ENCODE measurements at regions not wholly inside any gene's neighbourhood (a gene's known extent, or its start where the extent isn't known, plus 50 kb on each side); places are given as distances from the start of the nearest gene placed in this dataset.

DNA sequence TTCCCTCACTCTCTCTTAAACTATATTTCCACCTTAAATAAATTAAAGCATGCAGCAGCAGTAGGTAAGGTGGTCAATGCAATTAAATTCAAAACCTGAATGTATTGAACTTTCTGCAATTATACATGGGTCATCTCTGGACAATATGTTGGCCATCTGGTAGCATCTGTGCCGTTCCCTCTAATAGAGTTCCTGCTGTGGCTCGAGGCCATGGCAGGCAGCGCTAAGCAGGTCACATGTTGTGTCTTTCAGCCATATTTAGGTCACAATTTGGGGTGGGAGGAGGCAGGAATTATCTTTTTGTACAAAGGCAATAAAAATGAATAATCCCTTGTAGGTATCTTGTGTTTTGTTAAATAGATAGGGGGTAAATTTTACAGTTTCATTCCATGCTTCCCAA is 676.2 kb downstream of the ZEB2 start:
- Histone ChIP-seq H2AFZ (ENCODE audit: insufficient read depth, low read depth, low read length, poor library complexity, severe bottlenecking) (no peak overlapping the region), H3K27ac (ENCODE audit: low read length in 2 of 2) (no peak overlapping the region), H3K4me2 (replicated peaks; ENCODE audit: low read depth, low read length, poor library complexity, severe bottlenecking) (no peak overlapping the region), H3K79me2 (ENCODE audit: control insufficient read depth, insufficient read depth, low read length) (no peaks in the 10 kb centered on the region), H3K27me3 (replicated peaks in 1 of 4; ENCODE audit: control extremely low read depth in 1 of 4, control insufficient read depth in 3 of 4, insufficient read depth in 4 of 4, low read length in 3 of 4) (no peaks in the 10 kb centered on the region), H3K4me3 (ENCODE audit: control extremely low read depth in 1 of 5, extremely low read depth in 1 of 5, insufficient read depth in 1 of 5, low read depth in 2 of 5, low read length in 4 of 5) (no peak overlapping the region), H3K9me3 (ENCODE audit: control extremely low read depth in 1 of 3, control insufficient read depth in 2 of 3, insufficient read depth in 1 of 3, low read length in 2 of 3) (no peaks in the 10 kb centered on the region), H3K36me3 (replicated peaks in 1 of 2; ENCODE audit: control extremely low read depth in 1 of 2, control insufficient read depth in 1 of 2, extremely low read depth in 1 of 2, insufficient read depth in 2 of 2, low read length in 1 of 2) (no peaks in the 10 kb centered on the region), H4K20me1 (ENCODE audit: control insufficient read depth, insufficient read depth, low read length, poor library complexity, severe bottlenecking) (no peaks in the 10 kb centered on the region), H3K4me1 (ENCODE audit: control insufficient read depth in 2 of 2, insufficient read depth in 2 of 2, low read length in 2 of 2) (no peaks in the 10 kb centered on the region), H3K9ac (ENCODE audit: low read length) (no peak overlapping the region)
- no peak for ATAC-seq (ENCODE audit: low read depth)
- DNase-seq, result no peak
- ChIA-PET CTCF (no interaction called here), POLR2A (no interaction called here)
- Mint-ChIP-seq H3K4me3 (no peak overlapping the region), H3K27ac (no peak overlapping the region), H3K9me3 (ENCODE audit: insufficient read depth) (no peaks in the 10 kb centered on the region), H3K4me1 (no peaks in the 10 kb centered on the region), H3K27me3 (peaks cover 7% of the 10 kb centered on the region)
- no peak for TF ChIP-seq EZH2 (IDR thresholded peaks at IDR 0.05; ENCODE audit: borderline replicate concordance, insufficient read depth, low read depth, low read length, poor library complexity, severe bottlenecking)
- TF ChIP-seq, protein P1, sequence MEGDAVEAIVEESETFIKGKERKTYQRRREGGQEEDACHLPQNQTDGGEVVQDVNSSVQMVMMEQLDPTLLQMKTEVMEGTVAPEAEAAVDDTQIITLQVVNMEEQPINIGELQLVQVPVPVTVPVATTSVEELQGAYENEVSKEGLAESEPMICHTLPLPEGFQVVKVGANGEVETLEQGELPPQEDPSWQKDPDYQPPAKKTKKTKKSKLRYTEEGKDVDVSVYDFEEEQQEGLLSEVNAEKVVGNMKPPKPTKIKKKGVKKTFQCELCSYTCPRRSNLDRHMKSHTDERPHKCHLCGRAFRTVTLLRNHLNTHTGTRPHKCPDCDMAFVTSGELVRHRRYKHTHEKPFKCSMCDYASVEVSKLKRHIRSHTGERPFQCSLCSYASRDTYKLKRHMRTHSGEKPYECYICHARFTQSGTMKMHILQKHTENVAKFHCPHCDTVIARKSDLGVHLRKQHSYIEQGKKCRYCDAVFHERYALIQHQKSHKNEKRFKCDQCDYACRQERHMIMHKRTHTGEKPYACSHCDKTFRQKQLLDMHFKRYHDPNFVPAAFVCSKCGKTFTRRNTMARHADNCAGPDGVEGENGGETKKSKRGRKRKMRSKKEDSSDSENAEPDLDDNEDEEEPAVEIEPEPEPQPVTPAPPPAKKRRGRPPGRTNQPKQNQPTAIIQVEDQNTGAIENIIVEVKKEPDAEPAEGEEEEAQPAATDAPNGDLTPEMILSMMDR (IDR thresholded peaks at IDR 0.05), result no peak
- intact Hi-C loops (cut with micrococcal nuclease), result no loop called here
- WGBS (ENCODE audit: insufficient coverage), result 88% methylated on average over 3 of the region's 3 CpGs

DNA sequence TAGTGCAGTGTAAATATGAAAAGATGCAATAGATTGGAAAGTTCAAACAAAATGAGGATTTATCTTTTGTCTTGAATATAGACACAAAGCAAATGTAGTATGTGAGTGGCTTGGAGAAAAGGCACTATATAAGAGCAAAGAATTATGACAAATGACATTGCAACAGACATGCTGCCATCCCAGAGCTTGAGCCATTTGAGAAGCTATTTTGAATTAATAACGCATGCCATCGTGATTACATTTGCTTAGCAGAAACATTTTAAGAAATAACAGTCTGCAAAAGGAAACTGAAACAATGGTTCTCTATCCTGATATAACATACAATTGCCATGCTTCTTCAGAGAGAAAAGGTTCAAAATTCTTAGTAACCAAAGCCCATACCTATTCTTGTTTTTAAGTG is 677.1 kb downstream of the ZEB2 start:
- no peak overlapping the region for H3K9ac ChIP-seq (ENCODE audit: low read length)
- ATAC-seq (ENCODE audit: low read depth) (no peak), DNase-seq (no peak)
- no peak overlapping the region for H2AFZ ChIP-seq (ENCODE audit: insufficient read depth, low read depth, low read length, poor library complexity, severe bottlenecking)
- H3K27me3 Mint-ChIP-seq, result peaks cover 7% of the 10 kb centered on the region
- no peak overlapping the region for H3K27ac ChIP-seq (ENCODE audit: low read length in 2 of 2)
- H3K79me2 ChIP-seq (ENCODE audit: control insufficient read depth, insufficient read depth, low read length), result no peaks in the 10 kb centered on the region
- H3K9me3 ChIP-seq (ENCODE audit: control extremely low read depth in 1 of 3, control insufficient read depth in 2 of 3, insufficient read depth in 1 of 3, low read length in 2 of 3), result no peaks in the 10 kb centered on the region
- no peak overlapping the region for H3K4me3 Mint-ChIP-seq
- H3K4me1 ChIP-seq (ENCODE audit: control insufficient read depth in 2 of 2, insufficient read depth in 2 of 2, low read length in 2 of 2), result no peaks in the 10 kb centered on the region
- H3K27ac Mint-ChIP-seq, result no peak overlapping the region
- intact Hi-C loops (cut with micrococcal nuclease), result no loop called here
- H3K36me3 ChIP-seq (replicated peaks in 1 of 2; ENCODE audit: control extremely low read depth in 1 of 2, control insufficient read depth in 1 of 2, extremely low read depth in 1 of 2, insufficient read depth in 2 of 2, low read length in 1 of 2), result no peaks in the 10 kb centered on the region
- ChIA-PET POLR2A (no interaction called here), CTCF (no interaction called here)
- no peaks in the 10 kb centered on the region for H3K27me3 ChIP-seq (replicated peaks in 1 of 4; ENCODE audit: control extremely low read depth in 1 of 4, control insufficient read depth in 3 of 4, insufficient read depth in 4 of 4, low read length in 3 of 4)
- no peak overlapping the region for H3K4me3 ChIP-seq (ENCODE audit: control extremely low read depth in 1 of 5, extremely low read depth in 1 of 5, insufficient read depth in 1 of 5, low read depth in 2 of 5, low read length in 4 of 5)
- H3K9me3 Mint-ChIP-seq (ENCODE audit: insufficient read depth), result no peaks in the 10 kb centered on the region
- TF ChIP-seq, protein P1 (IDR thresholded peaks at IDR 0.05), result no peak
- TF ChIP-seq EZH2 (IDR thresholded peaks at IDR 0.05; ENCODE audit: borderline replicate concordance, insufficient read depth, low read depth, low read length, poor library complexity, severe bottlenecking), result no peak
- no peaks in the 10 kb centered on the region for H3K4me1 Mint-ChIP-seq
- no peak overlapping the region for H3K4me2 ChIP-seq (replicated peaks; ENCODE audit: low read depth, low read length, poor library complexity, severe bottlenecking)
- no peaks in the 10 kb centered on the region for H4K20me1 ChIP-seq (ENCODE audit: control insufficient read depth, insufficient read depth, low read length, poor library complexity, severe bottlenecking)
- WGBS (ENCODE audit: insufficient coverage), result no CpG with 5 or more reads among the region's 2 CpGs
